GM18502 (cell line): ENCODE measurements at regions not wholly inside any gene's neighbourhood (a gene's known extent, or its start where the extent isn't known, plus 50 kb on each side); places are given as distances from the start of the nearest gene placed in this dataset.
A peak's percentile ranks its signal among the peaks of the same experiment; 100 is the strongest.
"Not testable (repeated sequence)": the region's sequence is repeated elsewhere in the genome, so short reads cannot be mapped to it uniquely, and the experiment has no call there.

Experiments
- ATAC-seq: cut with Tn5 transposase; IDR thresholded peaks from one replicate; pipeline ENCODE4 v1.9.1; 2021; ENCODE audit warnings: mild to moderate bottlenecking; ENCODE audit not compliant: unreplicated experiment, poor library complexity

DNA sequence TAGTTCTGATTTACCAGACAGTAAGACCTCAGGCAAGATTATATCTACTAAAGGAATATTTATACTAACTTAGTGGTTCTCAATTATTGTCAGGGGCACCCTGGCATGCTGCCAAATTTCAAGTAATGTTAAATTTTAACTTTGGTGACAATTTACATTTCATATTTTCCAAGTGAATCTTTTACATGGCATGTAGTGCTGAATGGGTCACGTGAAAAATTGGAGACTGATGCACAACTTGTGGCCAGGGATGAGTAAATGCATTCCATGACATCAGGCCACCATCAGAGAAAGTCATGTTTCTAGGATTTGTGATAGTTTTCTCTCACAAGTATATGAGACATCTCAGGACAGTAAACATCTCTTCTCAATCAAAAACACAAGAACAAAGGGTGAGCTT lies 202.6 kb upstream of the SOX21 start:
- no peak for ATAC-seq

- no peak for ATAC-seq
Measured at GRCh38 chr13:94906605-94907004, 194.3 kb upstream of the SOX21 start.

- ATAC-seq = no peak
Measured at GRCh38 chr13:94902722-94903407, 190.5 kb upstream of the SOX21 start.

DNA sequence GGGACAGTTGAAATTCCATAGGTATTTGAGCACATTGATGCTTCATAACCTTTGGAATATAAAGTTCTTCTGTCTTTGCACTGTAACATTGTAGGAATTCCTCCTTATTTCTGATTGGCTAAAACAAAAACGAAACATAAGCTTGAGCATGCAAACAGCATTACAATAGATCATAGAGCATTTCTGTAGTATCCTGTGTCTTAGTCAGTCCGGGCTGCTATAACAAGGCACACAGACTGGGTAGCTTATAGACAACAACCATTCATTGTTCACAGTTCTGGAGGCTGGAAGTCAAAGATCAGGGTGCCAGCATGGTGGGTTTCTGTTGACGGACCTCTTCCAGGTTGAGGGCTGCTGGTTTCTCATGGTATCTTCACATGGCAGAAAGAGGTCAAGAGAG lies 188.7 kb upstream of the SOX21 start:
- ATAC-seq = no peak

GRCh38 chr13:94896719-94897317 lies 184.5 kb upstream of the SOX21 start:
- no peak for ATAC-seq

- no peak for ATAC-seq
Measured at GRCh38 chr13:94896238-94896637, 183.9 kb upstream of the SOX21 start.

DNA sequence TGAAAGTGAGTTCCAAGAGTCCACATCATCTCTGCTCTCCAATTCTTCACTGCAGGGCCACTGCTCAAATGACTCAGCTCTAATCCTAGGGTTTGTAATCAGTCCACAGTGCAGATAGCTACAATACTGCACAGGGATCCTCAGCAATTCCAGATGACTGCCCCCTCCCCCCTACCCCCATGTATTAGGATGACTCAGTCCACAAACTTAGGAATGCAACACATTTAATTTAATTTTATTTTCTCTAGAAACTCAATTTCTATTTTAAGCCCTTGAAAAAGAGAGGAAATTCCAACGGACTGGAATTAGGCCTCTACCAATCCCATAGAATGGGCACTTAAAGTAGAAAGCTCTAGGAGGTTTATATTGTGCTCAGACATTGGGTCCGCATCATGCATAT lies 173.8 kb upstream of the SOX21 start:
- ATAC-seq = no peak

GRCh38 chr13:94880463-94880862 lies 168.1 kb upstream of the SOX21 start:
- no peak for ATAC-seq

DNA sequence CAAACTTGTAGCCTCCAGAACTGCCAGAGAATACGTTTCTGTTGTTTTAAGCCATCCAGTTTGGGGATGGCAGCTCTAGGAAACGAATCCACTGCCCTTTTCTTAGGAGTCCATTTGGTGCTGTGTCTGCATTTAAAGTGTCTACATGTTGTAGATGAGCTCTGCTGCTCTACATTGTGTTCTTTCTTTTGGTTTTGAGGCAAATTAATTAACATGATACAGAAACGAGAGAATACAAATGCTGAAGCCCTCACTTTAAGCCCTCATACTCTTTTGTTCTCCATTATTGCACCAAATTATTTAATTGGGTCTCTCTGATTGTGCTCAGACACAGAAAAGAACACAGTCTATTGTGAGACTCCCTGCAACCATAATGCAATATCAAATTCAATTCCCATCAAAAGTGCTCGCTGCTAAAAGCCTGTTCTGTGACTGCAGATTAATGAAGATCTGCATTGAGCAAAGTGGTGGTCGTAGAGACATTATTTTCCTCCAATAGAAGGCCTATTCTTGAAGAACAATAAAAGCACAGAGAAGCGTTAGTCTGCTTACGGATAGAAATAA lies 166.3 kb upstream of the SOX21 start:
- no peak for ATAC-seq

DNA sequence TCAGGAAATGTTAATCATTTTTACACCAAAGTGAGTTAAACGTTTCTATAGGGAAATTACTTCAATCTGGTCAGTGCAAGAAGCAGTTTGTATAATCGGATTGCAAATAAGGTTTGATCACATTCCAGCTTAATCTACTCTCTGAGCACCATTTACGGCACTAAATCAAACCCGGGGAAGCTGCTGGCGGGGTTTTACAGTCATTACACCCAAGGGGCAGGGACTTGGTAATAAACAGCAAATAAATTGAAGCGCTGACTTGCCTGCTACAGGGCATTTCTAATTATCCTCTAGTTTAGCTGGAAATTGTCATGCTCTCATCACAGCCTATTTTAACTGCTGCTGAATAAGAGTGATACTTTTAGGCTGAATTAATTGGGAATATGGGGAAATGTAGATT lies 152.1 kb upstream of the SOX21 start:
- ATAC-seq = no peak

GRCh38 chr13:94860981-94861407 lies 148.6 kb upstream of the SOX21 start:
- ATAC-seq = peak; percentile 81

DNA sequence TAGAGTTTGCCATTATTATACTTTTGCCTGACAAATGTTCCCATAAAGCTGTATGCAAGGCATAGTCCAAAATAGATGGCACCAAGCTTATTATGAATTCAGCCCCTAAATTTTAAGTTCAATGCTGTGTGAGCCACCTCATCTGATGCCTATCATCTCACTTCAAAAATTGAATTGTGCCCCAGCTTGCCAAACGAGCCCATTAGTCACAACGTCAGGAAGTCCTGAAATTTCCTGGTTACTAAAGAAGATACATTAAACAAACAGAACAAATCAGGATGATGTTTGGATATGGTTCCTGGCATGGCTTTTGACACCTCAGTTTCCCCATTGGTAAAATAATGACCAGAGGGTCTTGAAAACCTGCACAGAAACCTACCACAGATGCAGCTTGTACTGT lies 147.5 kb upstream of the SOX21 start:
- no peak for ATAC-seq

GRCh38 chr13:94859278-94859691 lies 146.9 kb upstream of the SOX21 start:
- no peak for ATAC-seq

DNA sequence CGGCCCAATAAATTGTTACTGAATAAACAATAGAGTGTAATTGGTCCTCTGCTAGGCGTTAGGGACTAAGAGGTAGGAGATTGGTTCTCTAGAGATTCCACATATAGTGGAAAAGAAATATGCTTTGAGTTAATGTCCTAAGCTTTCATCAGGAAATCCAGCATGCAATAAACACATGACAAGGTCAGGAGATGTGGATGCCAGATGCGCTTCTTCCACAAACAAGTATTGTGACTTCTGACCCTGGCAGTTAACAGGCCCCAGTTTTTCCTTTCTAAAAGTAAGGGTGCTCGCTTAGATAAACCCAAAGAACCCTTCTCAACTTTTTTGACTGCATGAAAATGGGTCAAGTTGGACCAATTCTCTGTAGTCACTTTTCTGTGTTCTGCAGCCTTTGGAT lies 146.5 kb upstream of the SOX21 start:
- no peak for ATAC-seq

- no peak for ATAC-seq
Measured at GRCh38 chr13:94854688-94855087, 142.3 kb upstream of the SOX21 start.

GRCh38 chr13:94851576-94851975 lies 139.2 kb upstream of the SOX21 start:
- no peak for ATAC-seq

DNA sequence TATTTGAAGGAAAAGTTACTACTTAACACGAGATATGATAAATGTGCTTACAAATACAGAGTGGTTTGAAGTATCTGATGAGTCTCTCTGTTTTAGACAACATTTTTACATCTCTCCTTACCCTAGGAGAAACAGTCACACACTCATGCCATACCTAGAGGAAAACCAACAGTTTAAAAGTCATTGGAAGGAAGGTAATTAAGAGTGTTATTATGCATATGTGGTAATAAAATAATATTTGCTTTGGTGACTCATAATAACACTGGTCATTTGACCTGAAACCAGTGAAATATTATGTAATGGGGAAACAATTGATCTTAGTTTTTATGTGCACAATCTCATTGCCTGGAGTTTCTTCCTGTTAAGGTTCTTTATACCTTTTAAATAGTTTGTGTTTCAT lies 136.9 kb upstream of the SOX21 start:
- no peak for ATAC-seq

DNA sequence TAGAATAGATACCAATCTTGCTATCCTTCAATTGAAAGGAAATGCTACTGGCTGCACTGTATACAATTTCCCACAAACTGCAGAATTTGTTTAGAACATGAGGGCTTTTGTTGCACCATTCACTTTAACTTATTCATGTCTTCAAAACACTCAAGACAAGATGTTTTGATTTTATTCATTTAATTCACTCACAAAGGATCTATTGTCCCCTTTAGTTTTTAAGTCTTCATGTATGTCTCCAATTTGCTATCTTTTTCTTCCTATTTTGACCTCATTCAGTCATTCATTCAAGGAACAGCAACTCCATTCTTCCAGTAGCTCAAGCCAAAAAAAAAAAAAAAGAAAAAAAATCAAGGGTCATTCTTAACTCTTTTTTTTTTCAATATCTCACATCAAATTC lies 130.6 kb upstream of the SOX21 start:
- ATAC-seq = no peak

DNA sequence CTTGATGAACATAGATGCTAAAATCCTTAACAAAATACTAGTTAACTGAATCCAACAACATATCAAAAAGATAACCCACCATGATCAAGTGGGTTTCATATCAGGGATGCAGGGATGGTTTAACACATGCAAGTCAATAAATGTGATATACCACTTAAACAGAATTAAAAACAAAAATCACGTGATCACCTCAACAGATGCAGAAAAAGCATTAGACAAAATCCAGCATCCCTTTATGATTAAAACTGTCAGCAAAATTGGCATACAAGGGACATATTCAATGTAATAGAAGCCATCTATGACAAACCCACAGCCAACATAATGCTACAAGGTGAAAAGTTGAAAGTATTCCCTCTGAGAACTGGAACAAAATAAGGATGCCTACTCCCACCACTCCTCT lies 124.7 kb upstream of the SOX21 start:
- ATAC-seq = not testable (repeated sequence)

DNA sequence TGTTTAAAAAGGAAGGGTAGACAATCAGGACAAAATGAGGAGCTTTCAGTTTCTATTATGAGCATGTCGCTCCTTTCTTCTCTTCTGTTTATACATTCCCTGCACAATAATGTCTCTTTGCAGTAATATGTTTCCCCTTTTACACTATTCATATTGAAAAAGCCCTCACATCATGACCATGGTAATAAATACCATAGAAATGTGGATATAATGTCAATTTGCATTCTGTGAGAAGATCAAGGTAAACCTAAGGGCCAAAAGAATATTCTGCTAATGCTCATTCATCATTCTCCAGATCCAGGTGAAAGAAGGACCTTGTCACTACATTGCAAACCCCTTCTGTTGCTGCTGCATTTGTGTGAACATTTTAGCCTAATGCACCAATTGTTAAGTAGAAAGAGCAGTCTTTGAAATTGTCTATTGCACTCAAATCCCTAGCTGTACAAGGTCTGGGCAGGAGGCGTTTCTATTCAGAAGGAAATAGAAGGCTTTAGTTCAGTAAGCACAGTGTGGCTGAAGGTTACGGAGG lies 117.6 kb upstream of the SOX21 start:
- ATAC-seq = no peak

- no peak for ATAC-seq
Measured at GRCh38 chr13:94829185-94829836, 117.0 kb upstream of the SOX21 start.
